ENCODE measurements at regions not wholly inside any gene's neighbourhood (a gene's known extent, or its start where the extent isn't known, plus 50 kb on each side); places are given as distances from the start of the nearest gene placed in this dataset.

GRCh38 chr9:115969096-115969495 lies 184.5 kb upstream of the PAPPA start:
- Histone ChIP-seq H2BK12ac (ENCODE audit: insufficient read length, low read depth, low read length) (no peak overlapping the region), H4K5ac (ENCODE audit: insufficient read length, low read depth, low read length) (no peak overlapping the region), H3K18ac (ENCODE audit: insufficient read length, low read depth, low read length) (no peak overlapping the region), H3K4ac (ENCODE audit: low read depth, low read length) (no peak overlapping the region), H3K27ac (ENCODE audit: insufficient read length, low read depth, low read length) (no peak overlapping the region), H3K4me1 (ENCODE audit: insufficient read depth, low read length) (no peaks in the 10 kb centered on the region), H3K56ac (ENCODE audit: insufficient read length, low read depth, low read length) (no peak overlapping the region), H2BK5ac (ENCODE audit: insufficient read length, low read length) (no peak overlapping the region), H4K8ac (replicated peaks; ENCODE audit: insufficient read length, low read depth, low read length) (no peak overlapping the region), H3K9ac (ENCODE audit: extremely low read depth, insufficient read length, low read length) (no peak overlapping the region), H2BK120ac (ENCODE audit: low read depth, low read length, poor library complexity, severe bottlenecking) (no peak overlapping the region), H3K79me1 (ENCODE audit: insufficient read depth, low read depth, low read length, poor library complexity, severe bottlenecking) (no peaks in the 10 kb centered on the region), H3K14ac (ENCODE audit: insufficient read depth, low read length) (no peak overlapping the region), H2AK5ac (ENCODE audit: insufficient read length, low read length) (no peak overlapping the region), H3K23ac (ENCODE audit: insufficient read length, low read depth, low read length) (no peak overlapping the region), H2BK20ac (ENCODE audit: low read depth, low read length, poor library complexity, severe bottlenecking) (no peak overlapping the region), H3K27me3 (ENCODE audit: insufficient read depth, low read length) (no peaks in the 10 kb centered on the region), H3K79me2 (ENCODE audit: insufficient read depth, low read length) (no peaks in the 10 kb centered on the region), H3K4me2 (ENCODE audit: insufficient read depth, insufficient read length, low read length) (no peak overlapping the region), H3K23me2 (ENCODE audit: insufficient read length, low read depth, low read length, poor library complexity, severe bottlenecking) (no peaks in the 10 kb centered on the region), H3T11ph (ENCODE audit: low read length) (no peak overlapping the region), H4K20me1 (ENCODE audit: control insufficient read depth, insufficient read depth, insufficient read length) (no peaks in the 10 kb centered on the region), H2BK15ac (ENCODE audit: low read depth, low read length) (no peak overlapping the region), H2AFZ (ENCODE audit: low read length) (no peak overlapping the region), H3K9me3 (ENCODE audit: control insufficient read depth, low read depth, low read length) (no peaks in the 10 kb centered on the region), H4K91ac (ENCODE audit: insufficient read length, low read depth, low read length) (no peak overlapping the region)
- WGBS (ENCODE audit: extremely low coverage, insufficient read length, low lambda C conversion rate): no CpG with 5 or more reads among the region's 2 CpGs
- Mint-ChIP-seq H3K36me3 (ENCODE audit: insufficient read depth in 1 of 3, low read depth in 3 of 3) (peaks cover 0 to 19% (median 10%) of the 10 kb centered on the region in 3 experiments; a peak in 6 of 7 replicates), H3K4me3 (no peak overlapping the region), H3K9me3 (peaks cover 17 to 22% of the 10 kb centered on the region in 2 experiments), H3K4me1 (no peaks in the 10 kb centered on the region), H3K27me3 (ENCODE audit: low read depth) (no peaks in the 10 kb centered on the region; the same call in none of the 2 replicates), H3K27ac (no peak overlapping the region)
- DNase-seq: no peak
- TF ChIP-seq CTCF (conservative IDR thresholded peaks at IDR 0.05): no peak
